Fibroblast of mammary gland (primary cell): ENCODE measurements at regions not wholly inside any gene's neighbourhood (a gene's known extent, or its start where the extent isn't known, plus 50 kb on each side); places are given as distances from the start of the nearest gene placed in this dataset.

Experiments used
- DNase-seq: peaks from one replicate; pipeline ENCODE4 v3.0.0-alpha.2; 2010; ENCODE audit warnings: low read depth
- H3K4me3 ChIP-seq: 2 replicates; pipeline ENCODE4 v1.5.1; 2011; ENCODE audit warnings: low read depth, mild to moderate bottlenecking, low read length, moderate library complexity; ENCODE audit not compliant: control insufficient read depth
- CTCF ChIP-seq: conservative IDR thresholded peaks from 2 replicates; pipeline ENCODE4 v1.5.1; 2011; ENCODE audit warnings: low read depth, low read length, inconsistent platforms; ENCODE audit not compliant: control insufficient read depth, insufficient read depth

- no peak for DNase-seq
- no peak overlapping the region for H3K4me3 ChIP-seq
- TF ChIP-seq CTCF, result no peak
These were observed 286.7 kb downstream of the ADCYAP1 start for GRCh38 chr18:1191341-1191740.

GRCh38 chr18:1213126-1213525, 308.5 kb downstream of the ADCYAP1 start:
- TF ChIP-seq CTCF, result no peak
- no peak for DNase-seq
- no peak overlapping the region for H3K4me3 ChIP-seq

- no peak for TF ChIP-seq CTCF
- DNase-seq, result no peak
- H3K4me3 ChIP-seq, result no peak overlapping the region
These were observed 318.2 kb downstream of the ADCYAP1 start for GRCh38 chr18:1222880-1223279.

- no peak for DNase-seq
- TF ChIP-seq CTCF, result no peak
- no peak overlapping the region for H3K4me3 ChIP-seq
These were observed 322.4 kb downstream of the ADCYAP1 start for GRCh38 chr18:1227025-1227424.

GRCh38 chr18:1229634-1230033, 325.0 kb downstream of the ADCYAP1 start:
- no peak for TF ChIP-seq CTCF
- DNase-seq, result no peak

GRCh38 chr18:1232867-1233266, 328.2 kb downstream of the ADCYAP1 start:
- DNase-seq, result no peak
- TF ChIP-seq CTCF, result no peak
- H3K4me3 ChIP-seq, result no peak overlapping the region

More at GRCh38 chr18:1229634-1230033, 325.0 kb downstream of the ADCYAP1 start:
- H3K4me3 ChIP-seq, result no peak overlapping the region

GRCh38 chr18:1240701-1241100, 336.0 kb downstream of the ADCYAP1 start:
- no peak for TF ChIP-seq CTCF
- H3K4me3 ChIP-seq, result no peak overlapping the region
- no peak for DNase-seq
